Spleen (tissue), 11 donors: ENCODE measurements at regions not wholly inside any gene's neighbourhood (a gene's known extent, or its start where the extent isn't known, plus 50 kb on each side); places are given as distances from the start of the nearest gene placed in this dataset.

ENCODE experiments used
- DNase-seq: peaks from one replicate; pipeline ENCODE4 v3.0.0-alpha.2; 2020
- H3K27ac ChIP-seq, 8 donors: fragments of 200-600 bp; sonication (generic) in 7 of 8; 1 replicate in 4 of 8; 2 replicates in 4 of 8; pipeline versions ENCODE4 v1.5.0 to v1.8.0; 2016 to 2021; ENCODE audit warnings: inconsistent platforms in 4 of 8, mild to moderate bottlenecking in 4 of 8, moderate library complexity in 1 of 8
- H3K27me3 ChIP-seq, 7 donors: fragments of 200-600 bp; sonication (generic) in 6 of 7; replicated peaks in 1 of 7; 1 replicate in 4 of 7; 2 replicates in 3 of 7; pipeline versions ENCODE4 v1.5.0 to v1.8.0; 2016 to 2021; ENCODE audit warnings: inconsistent platforms in 3 of 7, mild to moderate bottlenecking in 1 of 7
- H3K36me3 ChIP-seq, 6 donors: fragments of 200-600 bp; sonication (generic) in 5 of 6; 1 replicate in 4 of 6; 2 replicates in 2 of 6; pipeline versions ENCODE4 v1.5.0 to v1.8.0; 2016 to 2021; ENCODE audit warnings: inconsistent platforms in 2 of 6
- H3K4me1 ChIP-seq, 6 donors: fragments of 200-600 bp; sonication (generic) in 5 of 6; 1 replicate in 3 of 6; 2 replicates in 3 of 6; pipeline versions ENCODE4 v1.5.0 to v1.8.0; 2016 to 2021; ENCODE audit warnings: inconsistent platforms in 3 of 6
- H3K4me3 ChIP-seq, 8 donors: fragments of 200-600 bp; sonication (generic) in 7 of 8; 1 replicate in 4 of 8; 2 replicates in 4 of 8; pipeline versions ENCODE4 v1.5.0 to v1.8.0; 2016 to 2021; ENCODE audit warnings: inconsistent platforms in 4 of 8, mild to moderate bottlenecking in 4 of 8, moderate library complexity in 2 of 8
- H3K9me3 ChIP-seq, 8 donors: fragments of 200-600 bp; sonication (generic) in 7 of 8; 1 replicate in 4 of 8; 2 replicates in 4 of 8; pipeline versions ENCODE4 v1.5.0 to v1.8.0; 2016 to 2021; ENCODE audit warnings: inconsistent platforms in 4 of 8
- POLR2A ChIP-seq, 3 donors: fragments of 450-650 bp; IDR thresholded peaks; one replicate each; pipeline ENCODE4 v1.5.1; 2017; ENCODE audit warnings: antibody characterized with exemption in 3 of 3, mild to moderate bottlenecking in 1 of 3
- POLR2AphosphoS5 ChIP-seq, 3 donors: sonication (generic); formaldehyde crosslinking; IDR thresholded peaks; one replicate each; pipeline ENCODE4 v1.5.1; 2017; ENCODE audit warnings: antibody characterized with exemption in 3 of 3
- WGBS, 5 donors: extraction: QIAGEN DNeasy Blood & Tissue Kit in 3 of 5; methylation state at CpG; one replicate each; pipeline versions ENCODE4 v1.1.5 to v1.1.7; 2013 to 2018; 5-methylcytosine and 5-hydroxymethylcytosine counted together
- intact Hi-C: fragments of 100-400 bp; cut with DNase I; formaldehyde crosslinking; loops from one replicate; pipeline ENCODE4 v1.15.0; 2023; ENCODE audit warnings: low total_unique reads
- TF ChIP-seq, protein P1 (sequence below), 11 experiments: fragments of 200-600 bp in 7 of 11; fragments of 450-650 bp in 4 of 11; sonication (generic) in 4 of 11; IDR thresholded peaks in 8 of 11; conservative IDR thresholded peaks in 3 of 11; 1 replicate in 7 of 11; 2 replicates in 4 of 11; pipeline versions ENCODE4 v1.4.0 to v1.8.0; 2016 to 2021; ENCODE audit warnings: antibody characterized with exemption in 11 of 11, inconsistent platforms in 4 of 11, mild to moderate bottlenecking in 1 of 11
- donor health status: healthy with polysubstance abuse.
- donor health status: DM: no; HTN: no; CAD: no; lungs with moderate emphysema.
- donor health status: DM: no; HTN: no; CAD: no.
- donor health status: Bipolar disorder and iron deficiency.
- donor health status: healthy.
- donor health status: DM: no; HTN: no; CAD: no.
- donor health status: DM: yes; HTN: yes; CAD: no.

DNA sequence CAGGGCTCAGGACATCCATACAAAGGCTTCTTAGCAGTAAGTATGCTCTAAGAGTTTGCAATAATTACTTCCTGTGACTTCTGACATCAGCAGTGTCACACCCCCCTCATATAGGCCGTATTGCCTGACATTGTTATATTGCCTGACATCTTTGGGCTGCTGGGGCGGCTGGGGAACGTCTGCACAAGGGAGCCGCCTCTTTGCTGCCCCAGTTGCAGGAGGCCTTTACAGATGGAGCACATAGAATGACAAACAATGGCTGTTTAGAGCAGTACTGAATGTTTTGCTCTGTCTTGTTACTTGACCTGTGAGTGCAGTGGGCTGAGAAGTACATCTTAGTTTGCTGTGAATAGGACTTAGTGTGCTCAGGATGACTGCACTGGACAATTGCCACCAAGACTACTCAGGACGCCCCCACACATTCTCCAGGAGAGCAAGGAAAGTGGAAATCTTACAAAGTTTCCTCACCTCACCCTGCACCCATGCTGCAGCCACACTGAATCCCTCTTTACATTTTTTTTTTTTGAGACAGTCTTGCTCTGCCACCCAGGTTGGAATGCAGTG, 65.4 kb upstream of the SPOCK1 start:
- H3K27ac ChIP-seq, result peak overlapping the region in 5 of 8 donors; percentile 3 to 46 (median 39)
- 34 to 44% (median 37%) methylated on average over 5 of the region's 5 CpGs for WGBS, 5 donors

DNA sequence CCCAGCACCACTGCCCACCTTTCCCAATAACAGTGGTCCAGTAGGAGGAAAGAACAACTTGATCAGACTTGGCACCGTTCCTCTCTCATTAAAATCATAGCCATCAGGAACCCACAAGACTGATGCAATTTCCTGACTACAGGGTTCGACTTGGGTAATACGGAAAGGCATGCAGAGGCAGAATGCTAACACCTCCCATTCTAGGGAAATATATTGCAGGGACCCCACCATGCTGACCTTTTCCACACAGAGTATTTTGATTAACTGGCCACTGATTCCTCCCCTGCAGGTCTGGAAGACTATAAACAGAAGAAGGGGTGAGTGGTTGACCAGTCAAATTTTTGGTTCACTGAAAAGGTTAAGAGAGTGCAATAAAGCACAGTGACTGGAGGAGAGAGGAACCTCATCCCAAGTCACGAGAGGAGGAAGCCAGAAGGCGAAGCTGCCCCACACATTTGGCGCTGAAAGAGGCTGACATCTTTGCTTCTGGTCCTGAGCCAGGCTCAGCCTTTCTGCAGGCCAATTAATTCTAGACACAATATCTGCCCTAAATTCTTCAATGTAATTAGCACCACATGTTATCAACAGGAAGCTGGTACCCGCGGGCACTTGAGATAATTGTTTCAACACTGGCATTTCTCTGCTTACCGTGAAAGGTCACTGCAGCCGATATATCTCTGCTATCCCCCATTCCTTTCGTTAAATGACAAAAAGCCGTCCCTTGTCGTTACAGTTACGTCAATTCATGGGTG, 64.7 kb upstream of the SPOCK1 start:
- WGBS, 5 donors, result 7 to 22% (median 11%) methylated on average over 14 of the region's 14 CpGs
- intact Hi-C loops, result no loop called here
- H3K4me1 ChIP-seq, result peaks cover 6 to 29% (median 18%) of the 10 kb centered on the region in 6 donors
- H3K27ac ChIP-seq, result peak overlapping the region in 6 of 8 donors; percentile 3 to 46 (median 32)
- DNase-seq, result no peak
- TF ChIP-seq POLR2AphosphoS5 (IDR thresholded peaks at IDR 0.05), result peak in 1 of 3 donors; percentile 34
- TF ChIP-seq, protein P1, sequence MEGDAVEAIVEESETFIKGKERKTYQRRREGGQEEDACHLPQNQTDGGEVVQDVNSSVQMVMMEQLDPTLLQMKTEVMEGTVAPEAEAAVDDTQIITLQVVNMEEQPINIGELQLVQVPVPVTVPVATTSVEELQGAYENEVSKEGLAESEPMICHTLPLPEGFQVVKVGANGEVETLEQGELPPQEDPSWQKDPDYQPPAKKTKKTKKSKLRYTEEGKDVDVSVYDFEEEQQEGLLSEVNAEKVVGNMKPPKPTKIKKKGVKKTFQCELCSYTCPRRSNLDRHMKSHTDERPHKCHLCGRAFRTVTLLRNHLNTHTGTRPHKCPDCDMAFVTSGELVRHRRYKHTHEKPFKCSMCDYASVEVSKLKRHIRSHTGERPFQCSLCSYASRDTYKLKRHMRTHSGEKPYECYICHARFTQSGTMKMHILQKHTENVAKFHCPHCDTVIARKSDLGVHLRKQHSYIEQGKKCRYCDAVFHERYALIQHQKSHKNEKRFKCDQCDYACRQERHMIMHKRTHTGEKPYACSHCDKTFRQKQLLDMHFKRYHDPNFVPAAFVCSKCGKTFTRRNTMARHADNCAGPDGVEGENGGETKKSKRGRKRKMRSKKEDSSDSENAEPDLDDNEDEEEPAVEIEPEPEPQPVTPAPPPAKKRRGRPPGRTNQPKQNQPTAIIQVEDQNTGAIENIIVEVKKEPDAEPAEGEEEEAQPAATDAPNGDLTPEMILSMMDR (IDR thresholded peaks at IDR 0.05 in 8 of 11, conservative IDR thresholded peaks at IDR 0.05 in 3 of 11), result no peak
- no peak for TF ChIP-seq POLR2A (IDR thresholded peaks at IDR 0.05)
- H3K9me3 ChIP-seq, result no peaks in the 10 kb centered on the region
- peaks cover 0 to 25% (median 0%) of the 10 kb centered on the region in 7 donors for H3K27me3 ChIP-seq
- no peak overlapping the region for H3K4me3 ChIP-seq
- no peaks in the 10 kb centered on the region for H3K36me3 ChIP-seq

More for the DNA sequence above, 65.4 kb upstream of the SPOCK1 start:
- intact Hi-C loops, result no loop called here
- Histone ChIP-seq H3K4me3 (no peak overlapping the region), H3K9me3 (no peaks in the 10 kb centered on the region), H3K4me1 (peaks cover 6 to 29% (median 18%) of the 10 kb centered on the region in 6 donors), H3K36me3 (no peaks in the 10 kb centered on the region), H3K27me3 (peaks cover 0 to 31% (median 0%) of the 10 kb centered on the region in 7 donors)
- DNase-seq, result no peak
- TF ChIP-seq, protein P1 (IDR thresholded peaks at IDR 0.05 in 8 of 11, conservative IDR thresholded peaks at IDR 0.05 in 3 of 11), result no peak
- TF ChIP-seq POLR2AphosphoS5 (IDR thresholded peaks at IDR 0.05), result no peak
- no peak for TF ChIP-seq POLR2A (IDR thresholded peaks at IDR 0.05)

DNA sequence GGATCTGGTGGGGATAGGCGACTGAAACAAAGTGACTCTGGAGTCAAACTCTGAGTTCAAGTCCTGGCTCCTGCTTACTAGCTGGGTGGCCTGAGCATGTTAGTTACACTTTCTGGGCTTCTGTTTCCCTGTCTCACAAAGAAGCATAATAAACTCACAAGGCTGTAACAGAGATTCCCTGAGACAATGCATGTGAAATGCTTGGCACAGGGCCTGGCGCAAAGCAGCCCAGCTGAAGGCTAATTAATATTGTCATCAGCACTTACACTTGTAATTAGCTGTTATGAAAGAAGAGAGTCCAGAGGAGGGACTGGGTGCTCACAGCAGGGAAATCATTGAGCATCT, 64.1 kb upstream of the SPOCK1 start:
- intact Hi-C loops, result no loop called here
- Histone ChIP-seq H3K4me1 (peaks cover 6 to 29% (median 18%) of the 10 kb centered on the region in 6 donors), H3K36me3 (no peaks in the 10 kb centered on the region), H3K9me3 (no peaks in the 10 kb centered on the region), H3K27me3 (peaks cover 0 to 25% (median 0%) of the 10 kb centered on the region in 7 donors), H3K27ac (peak overlapping the region in 1 of 8 donors; percentile 46), H3K4me3 (no peak overlapping the region)
- DNase-seq, result no peak
- 70 to 92% (median 86%) methylated on average over 2 of the region's 2 CpGs for WGBS, 5 donors
- TF ChIP-seq POLR2AphosphoS5 (IDR thresholded peaks at IDR 0.05) (no peak), POLR2A (IDR thresholded peaks at IDR 0.05) (no peak)
- TF ChIP-seq, protein P1 (IDR thresholded peaks at IDR 0.05 in 8 of 11, conservative IDR thresholded peaks at IDR 0.05 in 3 of 11), result no peak

- Histone ChIP-seq H3K9me3 (no peaks in the 10 kb centered on the region), H3K27me3 (peaks cover 0 to 24% (median 0%) of the 10 kb centered on the region in 7 donors), H3K4me1 (peaks cover 6 to 29% (median 18%) of the 10 kb centered on the region in 6 donors), H3K27ac (no peak overlapping the region), H3K36me3 (no peaks in the 10 kb centered on the region), H3K4me3 (no peak overlapping the region)
- TF ChIP-seq, protein P1 (IDR thresholded peaks at IDR 0.05 in 8 of 11, conservative IDR thresholded peaks at IDR 0.05 in 3 of 11), result no peak
- TF ChIP-seq POLR2AphosphoS5 (IDR thresholded peaks at IDR 0.05), result no peak
- no peak for TF ChIP-seq POLR2A (IDR thresholded peaks at IDR 0.05)
- DNase-seq, result no peak
- intact Hi-C loops, result no loop called here
Measured at GRCh38 chr5:137561608-137562007, 62.5 kb upstream of the SPOCK1 start.
